Activated naive CD4-positive, alpha-beta T cell treated with anti-CD3 and anti-CD28 coated beads, Interleukin-2, amount 50 U/mL, for 16 hours (primary cell): ENCODE measurements at regions not wholly inside any gene's neighbourhood (a gene's known extent, or its start where the extent isn't known, plus 50 kb on each side); places are given as distances from the start of the nearest gene placed in this dataset.
"Not testable (repeated sequence)": the region's sequence is repeated elsewhere in the genome, so short reads cannot be mapped to it uniquely, and the experiment has no call there.

Experiments used
- DNase-seq: peaks from one replicate; pipeline ENCODE4 v3.0.0-alpha.2; 2020

- no peak for DNase-seq
Observed at GRCh38 chr5:1651250-1651649, 127.5 kb upstream of the LPCAT1 start.

DNA sequence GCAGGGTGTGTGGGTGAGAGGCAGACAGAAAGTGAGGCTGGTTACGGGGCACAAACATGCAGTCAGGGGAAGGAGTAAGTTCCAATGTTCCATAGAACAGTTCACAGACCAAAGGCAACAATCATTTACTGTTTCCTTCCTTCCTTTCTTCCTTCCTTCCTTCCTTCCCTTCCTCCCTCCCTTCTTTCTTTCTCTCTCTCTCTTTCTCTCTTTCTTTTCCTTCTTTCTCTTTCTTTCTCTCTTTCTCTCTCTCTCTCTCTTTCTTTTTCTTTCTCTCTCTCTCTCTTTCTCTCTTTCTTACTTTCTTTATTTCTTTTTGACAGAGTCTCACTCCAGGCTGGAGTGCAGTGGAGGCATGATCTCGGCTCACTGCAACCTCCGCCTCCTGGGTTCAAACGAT, 125.8 kb upstream of the LPCAT1 start:
- no peak for DNase-seq

DNA sequence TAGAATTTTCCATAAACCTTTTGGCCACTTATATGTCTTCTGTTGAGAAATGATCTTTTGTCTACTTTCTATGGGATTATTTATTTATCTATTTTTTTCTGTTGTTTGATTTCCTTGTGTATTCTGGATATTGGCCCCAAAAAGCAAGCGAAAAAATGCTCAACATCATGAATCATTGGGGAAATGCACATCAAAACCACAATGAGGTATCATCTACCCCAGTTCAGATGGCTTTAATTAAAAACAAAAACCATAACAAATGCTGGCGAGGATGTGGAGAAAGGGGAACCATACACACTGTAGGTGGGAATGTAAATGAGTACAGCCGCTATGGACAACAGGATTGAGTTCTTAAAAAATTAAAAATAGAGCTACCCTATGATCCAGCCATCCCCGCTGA, 125.0 kb upstream of the LPCAT1 start:
- DNase-seq, result no peak

- DNase-seq, result no peak
Observed at GRCh38 chr5:1647580-1647979, 123.8 kb upstream of the LPCAT1 start.

DNA sequence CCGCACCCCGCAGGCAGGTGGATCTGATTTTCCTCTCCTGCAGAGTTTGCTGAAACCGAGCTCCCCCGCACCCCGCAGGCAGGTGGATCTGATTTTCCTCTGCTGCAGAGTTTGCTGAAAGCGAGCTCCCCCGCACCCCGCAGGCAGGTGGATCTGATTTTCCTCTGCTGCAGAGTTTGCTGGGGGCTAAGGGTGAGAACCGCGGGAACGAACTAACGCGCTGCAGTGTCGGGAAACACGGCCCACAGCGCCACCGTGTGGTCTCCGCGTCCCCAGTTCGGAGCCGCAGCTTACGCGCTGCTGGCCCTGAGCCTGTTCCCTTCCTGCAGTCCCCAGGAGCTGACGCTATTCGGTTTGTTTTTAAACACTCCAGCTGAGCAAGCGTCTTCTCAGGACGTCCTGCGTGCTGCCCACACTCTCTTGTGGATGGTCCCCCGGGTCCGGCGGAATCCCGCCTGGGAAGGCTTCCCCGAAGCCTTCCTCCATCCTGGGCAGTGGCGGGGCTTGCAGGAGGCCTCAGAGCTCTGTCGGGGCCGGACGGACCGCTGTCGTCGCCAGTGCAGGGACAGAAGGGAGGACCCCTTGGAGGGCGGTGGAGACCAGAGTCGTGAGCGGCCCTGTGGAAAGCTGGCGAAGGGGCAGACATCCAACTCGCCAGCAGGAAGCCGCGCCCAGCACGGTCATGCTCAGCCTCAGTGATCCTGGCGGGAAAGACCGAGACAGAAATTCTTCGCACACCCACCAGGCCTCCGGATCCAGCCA, 121.2 kb upstream of the LPCAT1 start:
- DNase-seq, result peak; percentile 80

GRCh38 chr5:1644393-1644809, 120.6 kb upstream of the LPCAT1 start:
- not testable (repeated sequence) for DNase-seq

DNA sequence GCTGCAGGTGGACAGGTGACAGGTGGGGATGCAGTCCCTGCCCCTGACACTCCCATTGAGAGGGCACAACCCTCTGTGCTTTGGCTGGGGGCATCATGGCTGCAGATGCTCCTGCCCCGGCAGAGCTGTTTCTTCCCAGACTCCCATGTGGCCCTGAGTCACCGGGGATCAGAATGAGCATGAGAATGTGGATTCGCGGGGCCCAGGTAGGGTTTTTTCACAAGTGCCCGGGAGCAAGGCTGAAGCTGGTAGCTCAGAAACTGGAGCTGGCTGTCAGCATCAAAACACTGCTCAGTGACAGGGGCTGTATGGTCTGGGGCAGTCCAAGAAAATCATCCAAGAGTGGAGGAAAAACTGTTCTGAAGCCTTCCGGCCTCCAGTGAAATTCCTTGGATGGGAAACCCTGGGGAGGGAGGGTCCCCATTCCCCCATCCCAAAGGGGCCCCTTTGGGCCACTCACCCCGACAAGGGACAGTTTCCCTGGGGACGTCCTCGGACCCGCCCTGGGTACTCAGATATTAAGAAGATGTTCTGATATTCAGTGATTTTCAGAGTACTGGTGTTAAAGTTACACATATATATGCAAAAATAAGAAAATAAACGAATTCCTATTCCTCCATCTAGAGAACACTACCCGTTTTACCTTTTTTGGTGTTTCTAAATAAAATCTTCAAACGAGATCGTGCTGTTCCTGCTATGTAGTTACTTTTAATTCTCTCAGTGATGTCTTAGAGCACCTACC, 120.1 kb upstream of the LPCAT1 start:
- DNase-seq, result no peak

DNA sequence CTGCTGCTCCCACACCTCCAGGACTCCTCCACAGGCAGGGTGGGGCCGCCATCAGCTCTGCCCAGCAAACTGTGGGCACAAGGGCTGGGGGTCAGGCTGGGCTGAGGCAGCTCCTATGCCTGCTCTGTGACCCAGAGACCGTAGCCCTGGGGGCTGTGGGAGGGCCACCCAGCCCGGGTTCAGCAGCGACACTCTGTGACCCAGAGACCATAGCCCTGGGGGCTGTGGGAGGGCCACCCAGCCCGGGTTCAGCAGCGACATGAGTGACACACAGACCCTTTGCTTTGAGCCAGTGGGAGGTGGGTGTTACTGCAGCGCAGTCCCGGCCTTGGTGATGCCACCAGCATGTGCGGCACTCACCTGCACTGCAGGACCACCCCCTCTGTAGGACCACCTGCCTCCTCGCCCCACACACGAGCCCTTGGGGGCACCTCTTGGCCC, 118.9 kb upstream of the LPCAT1 start:
- no peak for DNase-seq

DNA sequence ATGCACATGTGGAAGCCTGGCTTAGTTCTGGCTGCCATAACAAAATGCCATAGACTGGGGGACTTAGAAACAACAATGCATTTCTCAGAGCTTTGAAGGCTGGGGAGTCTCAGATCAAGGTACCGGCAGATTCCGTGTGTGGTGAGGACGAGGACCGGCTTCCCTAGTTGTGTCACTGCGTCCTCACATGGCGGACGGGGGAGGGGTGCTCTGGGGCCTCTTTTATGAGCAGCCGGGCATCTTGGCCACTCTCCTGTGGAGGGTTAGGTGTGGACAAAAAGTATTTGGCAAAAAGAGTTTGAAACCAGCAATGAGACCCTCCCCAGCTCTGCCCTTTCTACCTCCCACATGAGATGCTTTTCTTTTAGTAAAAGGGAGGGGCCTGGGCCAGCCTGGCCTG, 118.5 kb upstream of the LPCAT1 start:
- no peak for DNase-seq

GRCh38 chr5:1641560-1642166, 117.9 kb upstream of the LPCAT1 start:
- DNase-seq, result peak; percentile 78

DNA sequence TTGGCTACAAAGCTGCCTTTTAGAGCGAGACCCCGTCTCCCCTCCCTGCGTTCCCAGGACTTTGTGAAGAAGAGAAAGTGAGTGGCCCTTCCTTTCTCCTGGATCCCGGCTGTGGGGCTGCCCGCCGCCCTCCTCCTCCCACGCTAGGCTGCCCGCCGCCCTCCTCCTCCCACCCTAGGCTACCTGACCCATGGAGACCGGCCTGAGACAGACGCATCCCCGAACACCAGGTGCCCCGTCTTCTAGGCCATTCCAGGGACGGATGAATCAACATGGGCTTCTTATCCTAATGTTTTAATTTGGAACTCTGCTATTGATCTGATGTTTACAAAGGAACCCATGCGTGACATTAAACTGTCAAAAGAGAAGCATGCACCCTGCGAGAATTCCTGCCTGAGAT, 117.3 kb upstream of the LPCAT1 start:
- DNase-seq, result no peak

DNA sequence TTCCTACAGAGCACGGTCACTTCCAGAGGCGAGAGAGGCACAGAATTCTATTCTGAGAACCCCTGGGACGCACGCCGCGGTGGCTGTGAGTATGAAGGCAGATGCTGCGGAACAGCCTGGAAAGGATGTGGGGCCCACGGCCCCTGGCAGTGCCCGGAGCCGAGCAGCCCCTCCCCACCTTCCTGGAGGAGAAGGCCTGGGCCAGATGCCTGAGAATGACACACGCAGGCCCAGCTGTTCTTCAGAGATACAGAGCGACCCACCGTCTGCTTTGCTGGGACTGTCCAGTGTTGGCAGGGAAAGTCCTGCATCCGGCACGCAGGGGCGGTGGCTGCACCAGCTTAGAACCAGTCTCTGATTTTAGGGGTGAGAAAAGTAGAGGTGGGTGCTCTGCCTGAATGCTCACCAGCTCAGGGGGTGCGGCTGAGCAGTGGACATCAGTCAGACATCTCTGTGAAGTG, 116.7 kb upstream of the LPCAT1 start:
- DNase-seq, result no peak

GRCh38 chr5:1639757-1640156, 116.0 kb upstream of the LPCAT1 start:
- DNase-seq, result no peak

- no peak for DNase-seq
Observed at GRCh38 chr5:1638658-1639400, 115.1 kb upstream of the LPCAT1 start.

DNA sequence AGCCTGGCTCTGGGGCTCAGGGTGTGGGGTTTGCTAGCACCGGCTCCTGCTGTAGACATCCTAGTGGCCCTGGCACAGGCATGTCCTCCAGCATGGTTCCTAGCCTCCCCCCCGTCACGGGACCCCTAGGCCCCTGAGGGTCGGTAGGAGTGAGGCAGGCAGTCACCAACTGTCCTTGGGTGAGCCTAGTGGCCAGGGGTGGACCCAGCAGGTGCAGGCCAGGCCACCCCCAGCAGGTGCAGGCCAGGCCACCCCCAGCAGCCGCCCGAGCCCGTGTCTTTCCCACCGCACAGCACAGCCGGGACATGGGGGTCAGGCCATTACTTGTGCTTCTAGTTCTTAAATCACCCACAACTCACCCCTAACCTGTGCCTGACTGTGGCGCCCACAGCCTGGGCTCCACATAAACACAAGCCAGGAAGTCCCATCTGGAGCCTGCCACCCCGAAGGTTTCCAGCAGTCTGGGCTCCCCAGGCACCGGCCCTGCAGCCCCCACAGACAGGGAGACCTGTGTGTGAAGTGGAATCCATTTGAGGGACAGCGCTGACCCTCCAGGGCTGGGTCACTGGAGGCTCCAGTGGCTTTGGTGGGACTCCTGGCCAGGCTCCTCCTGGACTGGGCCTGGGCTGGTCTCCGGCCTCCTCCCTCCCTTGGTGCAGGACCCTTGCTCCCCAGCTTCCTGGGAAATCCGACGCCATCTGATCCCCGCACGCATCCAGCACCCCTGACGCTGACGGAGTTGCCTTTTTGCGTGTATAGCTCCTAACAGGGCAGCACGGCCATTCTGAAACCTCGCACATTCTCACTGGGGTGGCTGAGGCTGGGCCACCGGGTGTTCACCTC, 114.1 kb upstream of the LPCAT1 start:
- DNase-seq, result no peak

DNA sequence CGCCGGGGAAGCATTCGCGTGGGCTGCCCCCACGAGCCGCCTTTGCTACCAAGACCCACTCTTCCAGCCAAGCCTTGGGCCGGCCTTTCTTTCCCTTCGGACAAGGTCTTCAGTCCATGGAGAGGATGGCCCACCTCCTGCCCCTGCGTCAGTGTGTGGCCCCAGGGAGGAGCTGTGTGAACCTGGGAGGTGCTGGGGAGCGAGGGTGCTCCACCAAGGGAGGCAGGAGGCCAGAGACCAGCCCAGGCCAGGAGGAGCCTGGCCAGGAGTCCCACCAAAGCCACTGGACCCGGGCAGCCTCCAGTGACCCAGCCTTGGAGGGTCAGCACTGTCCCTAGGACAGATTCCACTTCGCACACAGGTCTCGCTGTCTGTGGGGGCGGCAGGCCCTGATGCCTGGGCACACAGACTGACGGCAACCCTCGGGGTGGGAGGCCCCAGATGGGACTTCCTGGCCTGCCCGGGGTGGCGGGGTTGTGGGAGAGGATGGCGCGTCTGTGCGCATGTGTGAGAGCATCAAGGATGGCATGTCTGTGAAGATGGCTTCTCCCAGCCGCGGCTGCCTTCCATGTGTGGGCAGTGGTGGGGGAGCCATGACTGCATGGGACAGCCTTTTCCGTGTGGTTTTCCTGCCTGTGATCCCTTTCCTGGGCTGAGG, 113.3 kb upstream of the LPCAT1 start:
- DNase-seq, result no peak

GRCh38 chr5:1636208-1636770, 112.5 kb upstream of the LPCAT1 start:
- DNase-seq, result not testable (repeated sequence)

GRCh38 chr5:1635477-1635876, 111.7 kb upstream of the LPCAT1 start:
- DNase-seq, result not testable (repeated sequence)

- no peak for DNase-seq
Observed at GRCh38 chr5:1634337-1634661, 110.5 kb upstream of the LPCAT1 start.

GRCh38 chr5:1633605-1634336, 110.0 kb upstream of the LPCAT1 start:
- peak; percentile 72 for DNase-seq

DNA sequence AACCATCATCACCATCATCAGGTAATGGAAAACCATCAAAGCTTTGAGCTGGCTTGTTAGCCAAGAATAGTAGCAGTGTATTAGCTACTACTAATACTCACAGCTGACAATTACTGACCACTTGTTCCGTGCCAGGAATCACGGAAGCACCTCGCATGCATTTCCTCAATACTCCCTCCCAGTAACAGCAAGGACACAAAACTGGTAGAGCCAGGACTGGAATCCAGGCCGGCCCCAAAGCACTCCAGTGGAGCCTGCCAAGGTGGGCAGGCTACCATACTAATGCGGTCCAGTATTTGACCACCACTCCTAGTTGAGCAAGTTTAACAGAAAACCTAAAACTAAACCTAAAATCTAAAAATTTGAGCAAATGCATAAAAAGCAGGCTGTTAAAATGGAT, 107.2 kb upstream of the LPCAT1 start:
- not testable (repeated sequence) for DNase-seq
